H1 (cell line): ENCODE measurements at regions not wholly inside any gene's neighbourhood (a gene's known extent, or its start where the extent isn't known, plus 50 kb on each side); places are given as distances from the start of the nearest gene placed in this dataset.

Source experiments
- CTCF ChIA-PET: fragments of 300-600 bp; sonication (Branson Sonifier 250); formaldehyde crosslinking; loops from one replicate; lab custom pipeline; 2021; ENCODE audit not compliant: partially characterized antibody; lab: Charles Lee
- POLR2A ChIA-PET: fragments of 300-600 bp; sonication (Branson Sonifier 250); formaldehyde crosslinking; loops from one replicate; lab custom pipeline; 2021; ENCODE audit warnings: inconsistent platforms; ENCODE audit not compliant: partially characterized antibody; lab: Charles Lee
- DNase-seq, 2 experiments: peaks; one replicate each; pipeline versions ENCODE4 v3.0.0 to v3.0.0-alpha.2; 2010 to 2022; ENCODE audit warnings: low spot score in 2 of 2, low read depth in 1 of 2, mixed read lengths in 1 of 2
- FAIRE-seq: peaks from 2 replicates; lab custom pipeline; 2011; peaks lifted over from hg19 to GRCh38; lab: Jason Lieb, UNC
- H2AFZ ChIP-seq: 2 replicates; pipeline ENCODE4 v1.8.1; 2012; ENCODE audit warnings: low read length, inconsistent platforms
- H2AK5ac ChIP-seq: 2 replicates; pipeline ENCODE4 v1.6.1; 2013; ENCODE audit warnings: low read depth, low read length
- H2BK120ac ChIP-seq: replicated peaks from 2 replicates; pipeline ENCODE3; 2013; ENCODE audit warnings: low read depth, low read length, inconsistent platforms
- H2BK12ac ChIP-seq: 2 replicates; pipeline ENCODE4 v1.6.1; 2013; ENCODE audit warnings: low read depth, low read length
- H2BK15ac ChIP-seq: 2 replicates; pipeline ENCODE4 v1.6.1; 2013; ENCODE audit warnings: low read length
- H2BK20ac ChIP-seq: 2 replicates; pipeline ENCODE4 v1.6.1; 2013; ENCODE audit warnings: low read length
- H2BK5ac ChIP-seq: 2 replicates; pipeline ENCODE4 v1.6.1; 2013; ENCODE audit warnings: low read depth, low read length
- H3K14ac ChIP-seq: 2 replicates; pipeline ENCODE4 v1.6.1; 2013; ENCODE audit warnings: inconsistent platforms; ENCODE audit not compliant: insufficient read length
- H3K18ac ChIP-seq: 2 replicates; pipeline ENCODE4 v1.6.1; 2013; ENCODE audit warnings: low read length; ENCODE audit errors: extremely low read depth
- H3K23ac ChIP-seq: 2 replicates; pipeline ENCODE4 v1.6.1; 2013; ENCODE audit warnings: inconsistent platforms; ENCODE audit not compliant: insufficient read length
- H3K23me2 ChIP-seq: 2 replicates; pipeline ENCODE4 v1.6.1; 2013; ENCODE audit warnings: low read depth, low read length
- H3K27ac ChIP-seq: 2 replicates; pipeline ENCODE4 v1.6.1; 2011; ENCODE audit warnings: low read depth, low read length, inconsistent platforms
- H3K27me3 ChIP-seq, 4 experiments: replicated peaks in 1 of 4; 1 replicate in 1 of 4; 2 replicates in 3 of 4; pipeline versions ENCODE4 v1.6.1 to v1.8.1; 2011 to 2013; ENCODE audit warnings: low read length in 3 of 4, mild to moderate bottlenecking in 3 of 4, inconsistent platforms in 2 of 4, mixed read lengths in 2 of 4, moderate library complexity in 1 of 4; ENCODE audit not compliant: control insufficient read depth in 3 of 4, insufficient read depth in 3 of 4; ENCODE audit errors: extremely low read depth in 1 of 4
- H3K36me3 ChIP-seq, 4 experiments: 2 replicates each; pipeline versions ENCODE4 v1.6.1 to v1.8.1; 2011 to 2013; ENCODE audit warnings: mild to moderate bottlenecking in 4 of 4, low read length in 3 of 4, moderate library complexity in 2 of 4, control low read depth in 1 of 4, inconsistent platforms in 1 of 4; ENCODE audit not compliant: insufficient read depth in 4 of 4, control insufficient read depth in 2 of 4
- H3K4ac ChIP-seq: replicated peaks from 2 replicates; pipeline ENCODE3; 2013; ENCODE audit warnings: low read length, low read depth, mixed read lengths, inconsistent platforms; ENCODE audit not compliant: insufficient read length
- H3K4me1 ChIP-seq, 4 experiments: replicated peaks in 1 of 4; 1 replicate in 1 of 4; 2 replicates in 3 of 4; pipeline versions ENCODE4 v1.6.1 to v1.8.1; 2011 to 2013; ENCODE audit warnings: low read length in 3 of 4, inconsistent platforms in 2 of 4, mixed read lengths in 1 of 4; ENCODE audit not compliant: insufficient read depth in 4 of 4, control insufficient read depth in 3 of 4
- H3K4me2 ChIP-seq, 2 experiments: 2 replicates each; pipeline versions ENCODE4 v1.6.1 to v1.8.1; 2011 to 2013; ENCODE audit warnings: low read depth in 2 of 2, low read length in 2 of 2, control low read depth in 1 of 2, inconsistent platforms in 1 of 2, mild to moderate bottlenecking in 1 of 2; ENCODE audit not compliant: insufficient read depth in 1 of 2
- H3K4me3 ChIP-seq, 4 experiments: fragments of 200-600, 300-600 bp in 1 of 4; sonication (generic), shearing (Covaris generic), sonication (Bioruptor Twin) in 1 of 4; 2 replicates each; pipeline versions ENCODE4 v1.5.1 to v1.8.1; 2011 to 2016; ENCODE audit warnings: low read length in 4 of 4, low read depth in 3 of 4, control low read depth in 2 of 4, inconsistent platforms in 2 of 4, mild to moderate bottlenecking in 2 of 4, mixed read lengths in 1 of 4, moderate library complexity in 1 of 4; ENCODE audit not compliant: insufficient read depth in 2 of 4; ENCODE audit errors: extremely low read depth in 1 of 4
- H3K56ac ChIP-seq: replicated peaks from 2 replicates; pipeline ENCODE3; 2013; ENCODE audit warnings: low read depth, mild to moderate bottlenecking, mixed read lengths, low read length, inconsistent platforms; ENCODE audit not compliant: insufficient read length
- H3K79me1 ChIP-seq: 2 replicates; pipeline ENCODE4 v1.6.1; 2013; ENCODE audit warnings: low read depth, low read length, control low read depth
- H3K79me2 ChIP-seq, 2 experiments: 2 replicates each; pipeline versions ENCODE4 v1.6.1 to v1.8.1; 2012 to 2013; ENCODE audit warnings: low read length in 2 of 2, mild to moderate bottlenecking in 2 of 2, inconsistent platforms in 1 of 2; ENCODE audit not compliant: insufficient read depth in 2 of 2, control insufficient read depth in 1 of 2
- H3K9ac ChIP-seq, 4 experiments: replicated peaks in 1 of 4; 1 replicate in 1 of 4; 2 replicates in 3 of 4; pipeline versions ENCODE4 v1.6.1 to v1.8.1; 2011 to 2013; ENCODE audit warnings: low read depth in 3 of 4, low read length in 3 of 4, control low read depth in 2 of 4, mild to moderate bottlenecking in 2 of 4, moderate library complexity in 2 of 4, inconsistent platforms in 1 of 4; ENCODE audit errors: extremely low read depth in 1 of 4
- H3K9me3 ChIP-seq, 2 experiments: 2 replicates each; pipeline versions ENCODE4 v1.6.1 to v1.8.1; 2012 to 2013; ENCODE audit warnings: mild to moderate bottlenecking in 2 of 2, moderate library complexity in 2 of 2, control low read depth in 1 of 2, inconsistent platforms in 1 of 2, low read depth in 1 of 2, low read length in 1 of 2, mixed read lengths in 1 of 2; ENCODE audit not compliant: insufficient read depth in 2 of 2
- H4K20me1 ChIP-seq, 2 experiments: replicated peaks in 1 of 2; 2 replicates each; pipeline versions ENCODE3 to v1.8.1; 2011 to 2013; ENCODE audit warnings: inconsistent platforms in 2 of 2, low read length in 2 of 2, mild to moderate bottlenecking in 1 of 2; ENCODE audit not compliant: insufficient read depth in 2 of 2, control insufficient read depth in 1 of 2
- H4K5ac ChIP-seq: 2 replicates; pipeline ENCODE4 v1.6.1; 2013; ENCODE audit warnings: low read length, low read depth, mixed read lengths, inconsistent platforms; ENCODE audit not compliant: insufficient read length
- H4K8ac ChIP-seq: 2 replicates; pipeline ENCODE4 v1.8.0; 2013; ENCODE audit warnings: mild to moderate bottlenecking, moderate library complexity, low read length, inconsistent platforms; ENCODE audit not compliant: insufficient read depth; ENCODE audit errors: extremely low read depth
- H4K91ac ChIP-seq: replicated peaks from 2 replicates; pipeline ENCODE3; 2013; ENCODE audit warnings: low read length, mixed read lengths, inconsistent platforms; ENCODE audit not compliant: insufficient read length
- BRCA1 ChIP-seq: IDR thresholded peaks from 2 replicates; pipeline ENCODE4 v1.6.1; 2012; ENCODE audit warnings: low read depth, low read length, improper control_type of control experiment
- CEBPB ChIP-seq: IDR thresholded peaks from 2 replicates; pipeline ENCODE4 v1.6.1; 2012; ENCODE audit warnings: low read depth, low read length
- CREB1 ChIP-seq: IDR thresholded peaks from 2 replicates; pipeline ENCODE4 v1.6.1; 2012; ENCODE audit warnings: inconsistent platforms
- EGR1 ChIP-seq: IDR thresholded peaks from 2 replicates; pipeline ENCODE4 v1.6.1; 2011; ENCODE audit warnings: low read depth, low read length, borderline replicate concordance
- FOSL1 ChIP-seq: IDR thresholded peaks from 2 replicates; pipeline ENCODE4 v1.6.1; 2011; ENCODE audit warnings: mild to moderate bottlenecking, low read depth, low read length, moderate library complexity; ENCODE audit not compliant: insufficient read depth
- HDAC6 ChIP-seq: IDR thresholded peaks from one replicate; pipeline ENCODE4 v1.7.1; 2012; ENCODE audit warnings: low read depth, mild to moderate bottlenecking, inconsistent platforms, low read length, moderate library complexity
- KDM4A ChIP-seq: IDR thresholded peaks from one replicate; pipeline ENCODE4 v1.7.1; 2012; ENCODE audit warnings: low read depth, mild to moderate bottlenecking, moderate library complexity, low read length, inconsistent platforms; ENCODE audit not compliant: severe bottlenecking
- NRF1 ChIP-seq: IDR thresholded peaks from 2 replicates; pipeline ENCODE4 v1.6.1; 2011; ENCODE audit warnings: mild to moderate bottlenecking, low read depth, low read length, improper control_type of control experiment
- RAD21 ChIP-seq, 2 experiments: IDR thresholded peaks in 1 of 2; conservative IDR thresholded peaks in 1 of 2; 2 replicates each; pipeline ENCODE4 v1.6.1; 2011; ENCODE audit warnings: low read depth in 2 of 2, low read length in 2 of 2, improper control_type of control experiment in 1 of 2, inconsistent platforms in 1 of 2, mild to moderate bottlenecking in 1 of 2, moderate library complexity in 1 of 2
- SP4 ChIP-seq: IDR thresholded peaks from 2 replicates; pipeline ENCODE4 v1.6.1; 2012; ENCODE audit warnings: low read length, inconsistent platforms
- WGBS, 2 experiments: shearing (Covaris generic) in 1 of 2; methylation state at CpG; one replicate each; pipeline versions ENCODE4 v1.1.6 to v1.1.7; 2013 to 2015; ENCODE audit warnings: low lambda C conversion rate in 2 of 2, mixed read lengths in 2 of 2, inconsistent platforms in 1 of 2, low coverage in 1 of 2, missing lambda C conversion rate in 1 of 2; ENCODE audit not compliant: insufficient replicate concordance in 2 of 2, insufficient coverage in 1 of 2, insufficient read length in 1 of 2; ENCODE audit errors: extremely low coverage in 1 of 2, missing lambda C conversion rate in 1 of 2; 5-methylcytosine and 5-hydroxymethylcytosine counted together

DNA sequence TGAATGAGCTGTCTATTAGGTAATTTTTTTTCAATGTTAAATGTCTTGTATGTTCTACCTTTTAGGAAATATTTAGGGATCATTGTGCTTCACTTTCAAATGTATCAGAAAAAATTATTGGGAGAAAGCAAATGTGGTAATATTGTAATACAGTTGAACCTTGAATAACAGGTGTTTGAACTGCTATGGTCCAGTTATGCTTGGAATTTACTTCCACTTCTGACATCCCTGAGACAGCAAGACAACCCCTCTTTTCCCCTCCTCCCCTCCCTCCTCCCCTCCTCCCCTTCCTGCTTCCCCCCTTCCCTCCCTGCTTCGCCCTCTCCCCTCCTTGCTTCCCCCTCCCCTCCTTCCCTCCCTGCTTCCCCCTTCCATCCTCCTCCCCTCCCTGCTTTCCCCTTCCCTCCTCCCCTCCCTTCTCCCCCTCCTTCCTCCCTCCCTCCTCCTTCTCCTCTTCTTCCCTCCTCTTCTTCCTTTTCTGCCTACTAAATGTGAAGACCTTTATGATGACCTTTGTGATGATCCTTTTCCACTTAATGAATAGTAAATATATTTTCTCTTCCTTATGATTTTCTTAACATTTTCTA lies 146.6 kb downstream of the FGF1 start:
- no peak overlapping the region for H2BK15ac ChIP-seq
- H3K79me2 ChIP-seq: no peaks in the 10 kb centered on the region
- H3K23me2 ChIP-seq: no peaks in the 10 kb centered on the region
- H2BK5ac ChIP-seq: no peak overlapping the region
- POLR2A ChIA-PET: interaction anchor here (0.8 kb wide), 1 partner anchor 216 kb away, joined by 3 read pairs; no protein-coding TSS in a partner anchor
- H2BK12ac ChIP-seq: no peak overlapping the region
- no peak overlapping the region for H4K5ac ChIP-seq
- no peak overlapping the region for H2AFZ ChIP-seq
- no peak overlapping the region for H3K9ac ChIP-seq
- no peak overlapping the region for H3K4me2 ChIP-seq
- peaks cover 4 to 13% of the 10 kb centered on the region in 2 experiments; a peak in 3 of 4 replicates for H3K9me3 ChIP-seq
- H3K27me3 ChIP-seq: no peaks in the 10 kb centered on the region
- peaks cover 0 to 6% (median 0%) of the 10 kb centered on the region in 4 experiments; a peak in 1 of 7 replicates for H3K4me1 ChIP-seq
- no peak overlapping the region for H3K56ac ChIP-seq
- no peak overlapping the region for H4K8ac ChIP-seq
- no peak overlapping the region for H3K14ac ChIP-seq
- no peak overlapping the region for H4K91ac ChIP-seq
- no peak overlapping the region for H3K4ac ChIP-seq
- H3K18ac ChIP-seq: no peak overlapping the region
- H4K20me1 ChIP-seq: no peaks in the 10 kb centered on the region
- no peaks in the 10 kb centered on the region for H3K36me3 ChIP-seq
- no peak for DNase-seq
- no peak overlapping the region for H2BK20ac ChIP-seq
- H3K79me1 ChIP-seq: no peaks in the 10 kb centered on the region
- TF ChIP-seq FOSL1 (no peak), EGR1 (no peak), NRF1 (no peak), BRCA1 (no peak), KDM4A (no peak), CREB1 (no peak), HDAC6 (no peak), SP4 (no peak), CEBPB (no peak), RAD21 (IDR thresholded peaks at IDR 0.05 in 1 of 2, conservative IDR thresholded peaks at IDR 0.05 in 1 of 2; ENCODE audit: low read depth in 2 of 2, low read length in 2 of 2) (no peak)
- TF ChIP-seq, all 59 proteins: peak for 0
- no peak overlapping the region for H3K27ac ChIP-seq
- FAIRE-seq: no peak
- H2AK5ac ChIP-seq: no peak overlapping the region
- H3K23ac ChIP-seq: no peak overlapping the region
- H2BK120ac ChIP-seq: no peak overlapping the region
- CTCF ChIA-PET: interaction anchor here (1.0 to 13.2 kb wide), 4 partner anchors 9 to 218 kb away, joined by 3 to 191 read pairs (median 5); partner anchors contain the start of gene SPRY4
- H3K4me3 ChIP-seq: no peak overlapping the region
- no CpG with 5 or more reads among the region's 1 CpG for WGBS, 2 experiments
